Endothelial cell of umbilical vein (primary cell): ENCODE measurements at regions not wholly inside any gene's neighbourhood (a gene's known extent, or its start where the extent isn't known, plus 50 kb on each side); places are given as distances from the start of the nearest gene placed in this dataset.

Experiments
- BruUV-seq: library from RNA; stranded (reverse); fragments of 400-500 nt; replicated peaks from 2 replicates; lab custom pipeline; 2021; lab: Mats Ljungman, UMichigan
- CTCF ChIA-PET: fragments of 300-600, 350-600 bp; sonication (Branson Sonifier 250); formaldehyde crosslinking; loops from one replicate; lab custom pipeline; 2021; ENCODE audit warnings: antibody characterized with exemption, inconsistent platforms; lab: Charles Lee
- POLR2A ChIA-PET: fragments of 300-600, 350-600 bp; sonication (Branson Sonifier 250); formaldehyde crosslinking; loops from one replicate; lab custom pipeline; 2021; ENCODE audit warnings: antibody characterized with exemption, inconsistent platforms; lab: Charles Lee
- DNase-seq: peaks from one replicate; pipeline ENCODE4 v3.0.0-alpha.2; 2011; ENCODE audit warnings: low read depth, low spot score
- FAIRE-seq: peaks from 2 replicates; lab custom pipeline; 2011; peaks lifted over from hg19 to GRCh38; lab: Jason Lieb, UNC
- H2AFZ ChIP-seq: 2 replicates; pipeline ENCODE4 v1.6.0; 2012; ENCODE audit warnings: low read depth, low read length, control low read depth, inconsistent platforms
- H3K27ac ChIP-seq: 2 replicates; pipeline ENCODE4 v1.5.1; 2011; ENCODE audit warnings: low read depth, mild to moderate bottlenecking, control low read depth, low read length, moderate library complexity; ENCODE audit not compliant: insufficient read depth
- H3K27me3 ChIP-seq, 2 experiments: 2 replicates each; pipeline versions ENCODE4 v1.6.0 to v1.6.1; 2011; ENCODE audit warnings: low read length in 2 of 2, mixed read lengths in 1 of 2; ENCODE audit not compliant: control insufficient read depth in 2 of 2, insufficient read depth in 2 of 2
- H3K36me3 ChIP-seq, 2 experiments: 2 replicates in 1 of 2; 3 replicates in 1 of 2; pipeline ENCODE4 v1.5.1; 2011; ENCODE audit warnings: low read length in 2 of 2, mild to moderate bottlenecking in 1 of 2, moderate library complexity in 1 of 2; ENCODE audit not compliant: control insufficient read depth in 2 of 2, insufficient read depth in 2 of 2; ENCODE audit errors: extremely low read depth in 1 of 2
- H3K4me1 ChIP-seq: 3 replicates; pipeline ENCODE4 v1.5.1; 2011; ENCODE audit warnings: mild to moderate bottlenecking, low read length; ENCODE audit not compliant: control insufficient read depth, insufficient read depth; ENCODE audit errors: extremely low read depth
- H3K4me2 ChIP-seq: 2 replicates; pipeline ENCODE4 v1.6.1; 2011; ENCODE audit warnings: low read length, control low read depth, mixed read lengths; ENCODE audit not compliant: insufficient read depth
- H3K4me3 ChIP-seq, 3 experiments: fragments of 200-600 bp in 1 of 3; sonication (generic), shearing (Covaris generic) in 1 of 3; replicated peaks in 1 of 3; 2 replicates each; pipeline ENCODE4 v1.5.1; 2011 to 2016; ENCODE audit warnings: control low read depth in 3 of 3, low read length in 3 of 3, mild to moderate bottlenecking in 2 of 3, inconsistent platforms in 1 of 3, low read depth in 1 of 3, moderate library complexity in 1 of 3; ENCODE audit not compliant: insufficient read depth in 1 of 3
- H3K79me2 ChIP-seq: 2 replicates; pipeline ENCODE4 v1.6.0; 2012; ENCODE audit warnings: low read length, inconsistent platforms; ENCODE audit not compliant: control insufficient read depth, insufficient read depth
- H3K9ac ChIP-seq: replicated peaks from 2 replicates; pipeline ENCODE3; 2011; ENCODE audit warnings: low read length, control low read depth; ENCODE audit not compliant: insufficient read depth; ENCODE audit errors: extremely low read depth
- H3K9me1 ChIP-seq: replicated peaks from 3 replicates; pipeline ENCODE4 v1.6.0; 2011; ENCODE audit warnings: mild to moderate bottlenecking, low read length; ENCODE audit not compliant: control insufficient read depth, insufficient read depth; ENCODE audit errors: extremely low read depth
- H3K9me3 ChIP-seq: replicated peaks from 2 replicates; pipeline ENCODE4 v1.5.1; 2012; ENCODE audit warnings: low read length, inconsistent platforms; ENCODE audit not compliant: control insufficient read depth, insufficient read depth
- H4K20me1 ChIP-seq: replicated peaks from 2 replicates; pipeline ENCODE3; 2011; ENCODE audit warnings: mild to moderate bottlenecking, low read length; ENCODE audit not compliant: control insufficient read depth, insufficient read depth; ENCODE audit errors: extremely low read depth
- CTCF ChIP-seq, 2 donors: IDR thresholded peaks; 1 replicate in 1 of 2; 2 replicates in 1 of 2; pipeline ENCODE4 v1.5.1; 2011; ENCODE audit warnings: low read length in 2 of 2, mild to moderate bottlenecking in 2 of 2, moderate library complexity in 2 of 2, control low read depth in 1 of 2, inconsistent platforms in 1 of 2, low read depth in 1 of 2; ENCODE audit not compliant: insufficient read depth in 1 of 2; ENCODE audit errors: extremely low read depth in 1 of 2
- FOS ChIP-seq: IDR thresholded peaks from 2 replicates; pipeline ENCODE4 v1.6.1; 2011; ENCODE audit warnings: mild to moderate bottlenecking, low read length, moderate library complexity, borderline replicate concordance; ENCODE audit not compliant: insufficient read depth
- GATA2 ChIP-seq: IDR thresholded peaks from 2 replicates; pipeline ENCODE4 v1.7.0; 2011; ENCODE audit warnings: low read depth, mild to moderate bottlenecking, moderate library complexity, mixed read lengths, low read length; ENCODE audit not compliant: insufficient read length, insufficient read depth
- POLR2A ChIP-seq: IDR thresholded peaks from 2 replicates; pipeline ENCODE4 v1.6.1; 2012; ENCODE audit warnings: low read depth, mild to moderate bottlenecking, control low read depth, low read length
- dilution Hi-C: fragments of 300-500 bp; cut with MboI; formaldehyde crosslinking; loops from one replicate; pipeline ENCODE4 v1.15.0; 2019; ENCODE audit warnings: low sequenced_read_pairs; ENCODE audit not compliant: extremely low pct_ligation_motif_present
- intact Hi-C: fragments of 100-400 bp; cut with micrococcal nuclease; formaldehyde crosslinking; loops from one replicate; pipeline ENCODE4 v1.10.0; 2022

- POLR2A ChIA-PET, result no interaction called here
- H3K9me3 ChIP-seq, result no peaks in the 10 kb centered on the region
- no peak overlapping the region for H3K27ac ChIP-seq
- CTCF ChIA-PET, result no interaction called here
- H3K36me3 ChIP-seq, result no peaks in the 10 kb centered on the region
- H4K20me1 ChIP-seq, result no peaks in the 10 kb centered on the region
- peaks cover 7 to 15% of the 10 kb centered on the region in 2 experiments for H3K27me3 ChIP-seq
- no peak overlapping the region for H2AFZ ChIP-seq
- TF ChIP-seq FOS (no peak), GATA2 (no peak), CTCF (IDR thresholded peaks at IDR 0.05; ENCODE audit: extremely low read depth in 1 of 2, insufficient read depth in 1 of 2, low read depth in 1 of 2, low read length in 2 of 2) (no peak)
- H3K4me2 ChIP-seq, result no peak overlapping the region
- H3K4me3 ChIP-seq, result no peak overlapping the region
- no peaks in the 10 kb centered on the region for H3K9me1 ChIP-seq
- FAIRE-seq, result no peak
- H3K79me2 ChIP-seq, result no peaks in the 10 kb centered on the region
- BruUV-seq, result no TSS peak
- intact Hi-C loops, result no loop called here
- no peak for DNase-seq
- dilution Hi-C loops, result no loop called here
- H3K4me1 ChIP-seq, result no peaks in the 10 kb centered on the region
- H3K9ac ChIP-seq, result no peak overlapping the region
Observed at GRCh38 chr10:78838141-78838657, 230.6 kb upstream of the ZMIZ1 start.

- POLR2A ChIA-PET, result no interaction called here
- no peak overlapping the region for H3K9ac ChIP-seq
- CTCF ChIA-PET, result interaction anchor here (1.4 kb wide), 1 partner anchor 10 kb away, joined by 3 read pairs; no protein-coding TSS in a partner anchor
- no peaks in the 10 kb centered on the region for H3K9me3 ChIP-seq
- no peak overlapping the region for H3K4me2 ChIP-seq
- no peak overlapping the region for H3K4me3 ChIP-seq
- H3K9me1 ChIP-seq, result no peaks in the 10 kb centered on the region
- dilution Hi-C loops (no loop called here), intact Hi-C loops (no loop called here)
- no peak overlapping the region for H3K27ac ChIP-seq
- TF ChIP-seq POLR2A, result no peak
- no peak for TF ChIP-seq GATA2
- TF ChIP-seq FOS, result no peak
- H3K27me3 ChIP-seq, result peaks cover 2 to 9% of the 10 kb centered on the region in 2 experiments
- H3K36me3 ChIP-seq, result no peaks in the 10 kb centered on the region
- H4K20me1 ChIP-seq, result no peaks in the 10 kb centered on the region
- no peak for FAIRE-seq
- DNase-seq, result no peak
- no TSS peak for BruUV-seq
- no peaks in the 10 kb centered on the region for H3K4me1 ChIP-seq
- H3K79me2 ChIP-seq, result no peaks in the 10 kb centered on the region
- no peak overlapping the region for H2AFZ ChIP-seq
Observed at GRCh38 chr10:78843495-78843894, 225.3 kb upstream of the ZMIZ1 start.
